GM18505 (cell line): ENCODE measurements at regions not wholly inside any gene's neighbourhood (a gene's known extent, or its start where the extent isn't known, plus 50 kb on each side); places are given as distances from the start of the nearest gene placed in this dataset.

Experiments used
- ATAC-seq: cut with Tn5 transposase; IDR thresholded peaks from one replicate; pipeline ENCODE4 v1.9.1; 2021; ENCODE audit not compliant: unreplicated experiment
- POLR2A ChIP-seq: IDR thresholded peaks from 4 replicates; pipeline ENCODE4 v1.6.1; 2011; ENCODE audit warnings: borderline replicate concordance; ENCODE audit not compliant: insufficient read depth, insufficient read length; ENCODE audit errors: extremely low read depth

- no peak for TF ChIP-seq POLR2A
- ATAC-seq: no peak
Measured at GRCh38 chr13:21757763-21758162, 86.9 kb downstream of the FGF9 start.

GRCh38 chr13:21758441-21758840 is 87.6 kb downstream of the FGF9 start:
- no peak for ATAC-seq
- TF ChIP-seq POLR2A: no peak

- no peak for ATAC-seq
- no peak for TF ChIP-seq POLR2A
Measured at GRCh38 chr13:21759463-21759862, 88.6 kb downstream of the FGF9 start.

GRCh38 chr13:21759911-21760310 is 89.0 kb downstream of the FGF9 start:
- ATAC-seq: no peak
- no peak for TF ChIP-seq POLR2A

- ATAC-seq: no peak
- TF ChIP-seq POLR2A: no peak
Measured at GRCh38 chr13:21761770-21762169, 90.9 kb downstream of the FGF9 start.

- no peak for TF ChIP-seq POLR2A
- no peak for ATAC-seq
Measured at GRCh38 chr13:21762512-21762911, 91.6 kb downstream of the FGF9 start.

- no peak for ATAC-seq
Measured at GRCh38 chr13:21767032-21767431, 96.2 kb downstream of the FGF9 start.

GRCh38 chr13:21771075-21771474 is 100.2 kb downstream of the FGF9 start:
- ATAC-seq: no peak
- no peak for TF ChIP-seq POLR2A

More at GRCh38 chr13:21767032-21767431, 96.2 kb downstream of the FGF9 start:
- TF ChIP-seq POLR2A: no peak

- no peak for ATAC-seq
- TF ChIP-seq POLR2A: no peak
Measured at GRCh38 chr13:21777166-21777565, 106.3 kb downstream of the FGF9 start.

GRCh38 chr13:21777813-21778212 is 106.9 kb downstream of the FGF9 start:
- TF ChIP-seq POLR2A: no peak
- no peak for ATAC-seq

- no peak for TF ChIP-seq POLR2A
- no peak for ATAC-seq
Measured at GRCh38 chr13:21782736-21783135, 111.9 kb downstream of the FGF9 start.

GRCh38 chr13:21785990-21786389 is 115.1 kb downstream of the FGF9 start:
- TF ChIP-seq POLR2A: no peak
- no peak for ATAC-seq

- ATAC-seq: no peak
- TF ChIP-seq POLR2A: no peak
Measured at GRCh38 chr13:21796066-21796465, 125.2 kb downstream of the FGF9 start.

- ATAC-seq: no peak
- no peak for TF ChIP-seq POLR2A
Measured at GRCh38 chr13:21796775-21797514, 126.1 kb downstream of the FGF9 start.

- no peak for TF ChIP-seq POLR2A
- ATAC-seq: no peak
Measured at GRCh38 chr13:21797736-21798135, 126.9 kb downstream of the FGF9 start.
